ENCODE measurements at regions not wholly inside any gene's neighbourhood (a gene's known extent, or its start where the extent isn't known, plus 50 kb on each side); places are given as distances from the start of the nearest gene placed in this dataset.
"Not testable (repeated sequence)": the region's sequence is repeated elsewhere in the genome, so short reads cannot be mapped to it uniquely, and the experiment has no call there.

DNA sequence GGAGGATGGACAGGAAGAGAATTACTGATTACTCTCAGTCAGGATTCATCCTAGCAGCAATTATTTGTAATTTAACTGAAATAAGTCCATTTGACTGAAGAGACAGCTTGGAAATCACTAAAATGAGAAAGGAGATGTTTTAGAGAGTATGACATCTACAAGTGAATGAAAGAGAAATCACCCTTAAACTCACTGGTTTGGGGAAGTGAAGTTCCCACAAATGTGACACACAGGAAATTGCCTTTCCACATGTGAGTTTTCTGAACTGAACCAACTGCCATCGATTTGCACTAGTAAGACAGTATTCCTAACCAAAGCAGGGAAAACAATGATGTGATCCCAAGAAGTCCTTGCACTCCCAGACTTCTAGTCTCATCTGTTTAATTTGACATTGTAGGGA is 110.3 kb downstream of the FAM72B start:
- not testable (repeated sequence) for TF ChIP-seq ZBTB7A (CRISPR knock-in tag; IDR thresholded peaks at IDR 0.05); TAF1 (CRISPR knock-in tag; IDR thresholded peaks at IDR 0.05); RCOR2 (CRISPR knock-in tag; IDR thresholded peaks at IDR 0.05); ZBTB10 (CRISPR knock-in tag; IDR thresholded peaks at IDR 0.05; ENCODE audit: borderline replicate concordance)
- TF ChIP-seq, protein P1, sequence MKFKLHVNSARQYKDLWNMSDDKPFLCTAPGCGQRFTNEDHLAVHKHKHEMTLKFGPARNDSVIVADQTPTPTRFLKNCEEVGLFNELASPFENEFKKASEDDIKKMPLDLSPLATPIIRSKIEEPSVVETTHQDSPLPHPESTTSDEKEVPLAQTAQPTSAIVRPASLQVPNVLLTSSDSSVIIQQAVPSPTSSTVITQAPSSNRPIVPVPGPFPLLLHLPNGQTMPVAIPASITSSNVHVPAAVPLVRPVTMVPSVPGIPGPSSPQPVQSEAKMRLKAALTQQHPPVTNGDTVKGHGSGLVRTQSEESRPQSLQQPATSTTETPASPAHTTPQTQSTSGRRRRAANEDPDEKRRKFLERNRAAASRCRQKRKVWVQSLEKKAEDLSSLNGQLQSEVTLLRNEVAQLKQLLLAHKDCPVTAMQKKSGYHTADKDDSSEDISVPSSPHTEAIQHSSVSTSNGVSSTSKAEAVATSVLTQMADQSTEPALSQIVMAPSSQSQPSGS (CRISPR knock-in tag; IDR thresholded peaks at IDR 0.05), result not testable (repeated sequence)
- TF ChIP-seq, protein P2, sequence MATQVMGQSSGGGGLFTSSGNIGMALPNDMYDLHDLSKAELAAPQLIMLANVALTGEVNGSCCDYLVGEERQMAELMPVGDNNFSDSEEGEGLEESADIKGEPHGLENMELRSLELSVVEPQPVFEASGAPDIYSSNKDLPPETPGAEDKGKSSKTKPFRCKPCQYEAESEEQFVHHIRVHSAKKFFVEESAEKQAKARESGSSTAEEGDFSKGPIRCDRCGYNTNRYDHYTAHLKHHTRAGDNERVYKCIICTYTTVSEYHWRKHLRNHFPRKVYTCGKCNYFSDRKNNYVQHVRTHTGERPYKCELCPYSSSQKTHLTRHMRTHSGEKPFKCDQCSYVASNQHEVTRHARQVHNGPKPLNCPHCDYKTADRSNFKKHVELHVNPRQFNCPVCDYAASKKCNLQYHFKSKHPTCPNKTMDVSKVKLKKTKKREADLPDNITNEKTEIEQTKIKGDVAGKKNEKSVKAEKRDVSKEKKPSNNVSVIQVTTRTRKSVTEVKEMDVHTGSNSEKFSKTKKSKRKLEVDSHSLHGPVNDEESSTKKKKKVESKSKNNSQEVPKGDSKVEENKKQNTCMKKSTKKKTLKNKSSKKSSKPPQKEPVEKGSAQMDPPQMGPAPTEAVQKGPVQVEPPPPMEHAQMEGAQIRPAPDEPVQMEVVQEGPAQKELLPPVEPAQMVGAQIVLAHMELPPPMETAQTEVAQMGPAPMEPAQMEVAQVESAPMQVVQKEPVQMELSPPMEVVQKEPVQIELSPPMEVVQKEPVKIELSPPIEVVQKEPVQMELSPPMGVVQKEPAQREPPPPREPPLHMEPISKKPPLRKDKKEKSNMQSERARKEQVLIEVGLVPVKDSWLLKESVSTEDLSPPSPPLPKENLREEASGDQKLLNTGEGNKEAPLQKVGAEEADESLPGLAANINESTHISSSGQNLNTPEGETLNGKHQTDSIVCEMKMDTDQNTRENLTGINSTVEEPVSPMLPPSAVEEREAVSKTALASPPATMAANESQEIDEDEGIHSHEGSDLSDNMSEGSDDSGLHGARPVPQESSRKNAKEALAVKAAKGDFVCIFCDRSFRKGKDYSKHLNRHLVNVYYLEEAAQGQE (IDR thresholded peaks at IDR 0.05; ENCODE audit: borderline replicate concordance in 1 of 2, low read depth in 1 of 2, low read length in 2 of 2), result not testable (repeated sequence)
- TF ChIP-seq, protein P3, sequence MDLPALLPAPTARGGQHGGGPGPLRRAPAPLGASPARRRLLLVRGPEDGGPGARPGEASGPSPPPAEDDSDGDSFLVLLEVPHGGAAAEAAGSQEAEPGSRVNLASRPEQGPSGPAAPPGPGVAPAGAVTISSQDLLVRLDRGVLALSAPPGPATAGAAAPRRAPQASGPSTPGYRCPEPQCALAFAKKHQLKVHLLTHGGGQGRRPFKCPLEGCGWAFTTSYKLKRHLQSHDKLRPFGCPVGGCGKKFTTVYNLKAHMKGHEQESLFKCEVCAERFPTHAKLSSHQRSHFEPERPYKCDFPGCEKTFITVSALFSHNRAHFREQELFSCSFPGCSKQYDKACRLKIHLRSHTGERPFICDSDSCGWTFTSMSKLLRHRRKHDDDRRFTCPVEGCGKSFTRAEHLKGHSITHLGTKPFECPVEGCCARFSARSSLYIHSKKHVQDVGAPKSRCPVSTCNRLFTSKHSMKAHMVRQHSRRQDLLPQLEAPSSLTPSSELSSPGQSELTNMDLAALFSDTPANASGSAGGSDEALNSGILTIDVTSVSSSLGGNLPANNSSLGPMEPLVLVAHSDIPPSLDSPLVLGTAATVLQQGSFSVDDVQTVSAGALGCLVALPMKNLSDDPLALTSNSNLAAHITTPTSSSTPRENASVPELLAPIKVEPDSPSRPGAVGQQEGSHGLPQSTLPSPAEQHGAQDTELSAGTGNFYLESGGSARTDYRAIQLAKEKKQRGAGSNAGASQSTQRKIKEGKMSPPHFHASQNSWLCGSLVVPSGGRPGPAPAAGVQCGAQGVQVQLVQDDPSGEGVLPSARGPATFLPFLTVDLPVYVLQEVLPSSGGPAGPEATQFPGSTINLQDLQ (CRISPR knock-in tag; IDR thresholded peaks at IDR 0.05), result not testable (repeated sequence)

Measured in HepG2 (cell line).